A549 (cell line): ENCODE measurements at regions not wholly inside any gene's neighbourhood (a gene's known extent, or its start where the extent isn't known, plus 50 kb on each side); places are given as distances from the start of the nearest gene placed in this dataset.
A peak's percentile ranks its signal among the peaks of the same experiment; 100 is the strongest.

Experiments used
- ATAC-seq, 2 experiments: fragments of 200-7000 bp in 1 of 2; fragments of >200 bp in 1 of 2; cut with Nextera tagmentation in 1 of 2; cut with Tn5 transposase in 1 of 2; 3 replicates each; pipeline versions ENCODE4 v1.8.0 to v1.9.1; 2018 to 2020; ENCODE audit warnings: mild to moderate bottlenecking in 1 of 2, moderate library complexity in 1 of 2
- CTCF ChIA-PET: fragments of 300-600 bp; sonication (Branson Sonifier 250); formaldehyde crosslinking; extraction: SDS; loops from one replicate; lab custom pipeline; 2021; ENCODE audit warnings: antibody characterized with exemption, inconsistent platforms; lab: Yijun Ruan, JAX
- POLR2A ChIA-PET: fragments of 350-600 bp; formaldehyde crosslinking; extraction: SDS; loops from one replicate; lab custom pipeline; 2021; ENCODE audit warnings: antibody characterized with exemption, inconsistent platforms; lab: Yijun Ruan, JAX
- DNase-seq, 2 experiments: peaks; one replicate each; pipeline versions ENCODE4 v3.0.0 to v3.0.0-alpha.2; 2011 to 2016; ENCODE audit warnings: low read depth in 1 of 2, low spot score in 1 of 2
- FAIRE-seq: peaks from 2 replicates; lab custom pipeline; 2011; peaks lifted over from hg19 to GRCh38; lab: Jason Lieb, UNC
- H3K27ac ChIP-seq, 2 experiments: fragments of >200 bp; sonication (Bioruptor Twin); formaldehyde crosslinking; 3 replicates each; pipeline ENCODE4 v1.5.1; 2016 to 2017
- H3K4me1 ChIP-seq: fragments of >200 bp; sonication (Bioruptor Twin); formaldehyde crosslinking; 3 replicates; pipeline ENCODE4 v1.6.1; 2016
- H3K4me2 ChIP-seq: fragments of >200 bp; sonication (Bioruptor Twin); formaldehyde crosslinking; 3 replicates; pipeline ENCODE4 v1.6.1; 2016
- H3K4me3 ChIP-seq: fragments of >200 bp; sonication (Bioruptor Twin); formaldehyde crosslinking; 3 replicates; pipeline ENCODE4 v1.5.1; 2016
- H3K9me3 ChIP-seq: fragments of >200 bp; sonication (Bioruptor Twin); formaldehyde crosslinking; 3 replicates; pipeline ENCODE4 v1.6.1; 2016
- ATOH8 ChIP-seq: fragments of 250-450 bp; sonication (Bioruptor Pico); IDR thresholded peaks from 2 replicates; pipeline ENCODE4 v1.5.0; 2020; ENCODE audit warnings: low read depth, mild to moderate bottlenecking, moderate library complexity
- BCL3 ChIP-seq: fragments of >200 bp; sonication (Bioruptor Twin); formaldehyde crosslinking; IDR thresholded peaks from 3 replicates; pipeline ENCODE4 v1.6.1; 2016
- BHLHE40 ChIP-seq: IDR thresholded peaks from 2 replicates; pipeline ENCODE4 v1.6.1; 2012; ENCODE audit warnings: low read depth, low read length, inconsistent platforms
- EP300 ChIP-seq, 2 experiments: fragments of >200 bp; sonication (Bioruptor Twin); formaldehyde crosslinking; IDR thresholded peaks; 2 replicates in 1 of 2; 3 replicates in 1 of 2; pipeline ENCODE4 v1.6.1; 2016 to 2017
- HES2 ChIP-seq: fragments of >200 bp; sonication (Bioruptor Twin); formaldehyde crosslinking; IDR thresholded peaks from 2 replicates; pipeline ENCODE4 v1.6.1; 2016
- HOXB5 ChIP-seq: fragments of 250-450 bp; sonication (Bioruptor Pico); IDR thresholded peaks from 2 replicates; pipeline ENCODE4 v1.5.0; 2020; ENCODE audit warnings: mild to moderate bottlenecking, moderate library complexity
- JUNB ChIP-seq: fragments of >200 bp; sonication (Bioruptor Twin); formaldehyde crosslinking; IDR thresholded peaks from 2 replicates; pipeline ENCODE4 v1.6.1; 2016
- MAFK ChIP-seq: fragments of 450-650 bp; IDR thresholded peaks from 2 replicates; pipeline ENCODE4 v1.6.1; 2014; ENCODE audit not compliant: partially characterized antibody
- MAX ChIP-seq: IDR thresholded peaks from 2 replicates; pipeline ENCODE4 v1.6.1; 2012
- MYC ChIP-seq: IDR thresholded peaks from 2 replicates; pipeline ENCODE4 v1.6.1; 2012; ENCODE audit warnings: mild to moderate bottlenecking, inconsistent platforms, low read length, improper control_type of control experiment, borderline replicate concordance
- NPAS2 ChIP-seq: fragments of 250-450 bp; sonication (Bioruptor Pico); IDR thresholded peaks from 2 replicates; pipeline ENCODE4 v1.8.0; 2022; ENCODE audit warnings: mild to moderate bottlenecking, moderate library complexity, borderline replicate concordance
- PHF8 ChIP-seq: fragments of 200-600 bp; sonication (generic); IDR thresholded peaks from 2 replicates; pipeline ENCODE4 v1.6.1; 2016; ENCODE audit warnings: low read depth, mild to moderate bottlenecking, antibody characterized with exemption, moderate library complexity, borderline replicate concordance
- POLR2AphosphoS2 ChIP-seq: conservative IDR thresholded peaks from 2 replicates; pipeline ENCODE4 v1.6.1; 2012; ENCODE audit warnings: low read length, improper control_type of control experiment, inconsistent platforms
- RAD21 ChIP-seq, 2 experiments: fragments of >200 bp in 1 of 2; sonication (Bioruptor Twin) in 1 of 2; formaldehyde crosslinking in 1 of 2; IDR thresholded peaks in 1 of 2; conservative IDR thresholded peaks in 1 of 2; 2 replicates in 1 of 2; 3 replicates in 1 of 2; pipeline ENCODE4 v1.6.1; 2012 to 2018; ENCODE audit warnings: inconsistent platforms in 1 of 2
- RNF2 ChIP-seq: fragments of 200-600 bp; sonication (generic); IDR thresholded peaks from 2 replicates; pipeline ENCODE4 v1.6.1; 2016; ENCODE audit warnings: low read depth, mild to moderate bottlenecking, antibody characterized with exemption, moderate library complexity, borderline replicate concordance
- SMC3 ChIP-seq: fragments of >200 bp; sonication (Bioruptor Twin); formaldehyde crosslinking; IDR thresholded peaks from 3 replicates; pipeline ENCODE4 v1.6.1; 2018; ENCODE audit warnings: inconsistent platforms
- TP53 ChIP-seq: fragments of 250-450 bp; sonication (Bioruptor Pico); IDR thresholded peaks from 2 replicates; pipeline ENCODE4 v1.5.0; 2021; ENCODE audit warnings: mild to moderate bottlenecking, moderate library complexity
- ZSCAN20 ChIP-seq: fragments of 250-450 bp; sonication (Bioruptor Pico); IDR thresholded peaks from 2 replicates; pipeline ENCODE4 v1.8.0; 2022; ENCODE audit warnings: mild to moderate bottlenecking, moderate library complexity
- WGBS: methylation state at CpG from one replicate; pipeline ENCODE4 v1.1.6; 2017; ENCODE audit errors: missing lambda C conversion rate; 5-methylcytosine and 5-hydroxymethylcytosine counted together
- TF ChIP-seq, protein P1 (sequence below): fragments of 450-650 bp; IDR thresholded peaks from 2 replicates; pipeline ENCODE4 v1.6.1; 2014; ENCODE audit warnings: antibody characterized with exemption
- TF ChIP-seq, protein P2 (sequence below): IDR thresholded peaks from 2 replicates; pipeline ENCODE4 v1.6.1; 2012
- TF ChIP-seq, protein P3 (sequence below): fragments of 200-600 bp; sonication (generic); IDR thresholded peaks from 2 replicates; pipeline ENCODE4 v1.6.1; 2016; ENCODE audit warnings: antibody characterized with exemption, mild to moderate bottlenecking, moderate library complexity

DNA sequence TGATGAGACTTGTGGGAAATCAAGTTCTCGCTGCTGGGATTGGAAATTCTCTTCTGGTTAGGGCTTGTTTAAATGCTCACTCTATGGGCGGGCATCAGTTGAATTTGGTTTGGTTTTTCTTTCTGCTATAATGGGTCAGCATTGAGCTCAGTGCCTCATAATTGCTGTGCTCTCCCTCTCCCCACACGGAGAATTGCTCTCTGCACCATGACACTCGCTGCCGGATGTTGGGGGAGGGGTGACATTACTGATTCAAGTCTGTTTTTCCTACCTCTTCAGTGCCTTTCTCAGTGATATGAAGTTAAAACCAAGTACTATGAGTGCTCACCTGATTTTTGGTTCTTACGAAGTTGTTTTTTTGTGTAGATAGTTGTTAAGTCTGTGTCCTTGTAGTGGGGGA lies 599.6 kb downstream of the EPM2A start:
- DNase-seq (no peak), ATAC-seq (no peak), FAIRE-seq (no peak)
- TF ChIP-seq, protein P1, sequence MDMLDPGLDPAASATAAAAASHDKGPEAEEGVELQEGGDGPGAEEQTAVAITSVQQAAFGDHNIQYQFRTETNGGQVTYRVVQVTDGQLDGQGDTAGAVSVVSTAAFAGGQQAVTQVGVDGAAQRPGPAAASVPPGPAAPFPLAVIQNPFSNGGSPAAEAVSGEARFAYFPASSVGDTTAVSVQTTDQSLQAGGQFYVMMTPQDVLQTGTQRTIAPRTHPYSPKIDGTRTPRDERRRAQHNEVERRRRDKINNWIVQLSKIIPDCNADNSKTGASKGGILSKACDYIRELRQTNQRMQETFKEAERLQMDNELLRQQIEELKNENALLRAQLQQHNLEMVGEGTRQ = no peak
- no peak for TF ChIP-seq BHLHE40
- no peak for TF ChIP-seq RNF2
- TF ChIP-seq POLR2AphosphoS2 = no peak
- no peak for TF ChIP-seq MAFK
- no peak for TF ChIP-seq SMC3
- ChIA-PET POLR2A (no interaction called here), CTCF (no interaction called here)
- Histone ChIP-seq H3K4me2 (no peak overlapping the region), H3K27ac (no peak overlapping the region), H3K4me1 (no peaks in the 10 kb centered on the region), H3K4me3 (no peak overlapping the region), H3K9me3 (no peaks in the 10 kb centered on the region)
- 72% methylated on average over 6 of the region's 6 CpGs for WGBS

- ATAC-seq = no peak
- no peak for FAIRE-seq
- CTCF ChIA-PET = no interaction called here
These were observed 597.9 kb downstream of the EPM2A start for GRCh38 chr6:145137425-145137824.

DNA sequence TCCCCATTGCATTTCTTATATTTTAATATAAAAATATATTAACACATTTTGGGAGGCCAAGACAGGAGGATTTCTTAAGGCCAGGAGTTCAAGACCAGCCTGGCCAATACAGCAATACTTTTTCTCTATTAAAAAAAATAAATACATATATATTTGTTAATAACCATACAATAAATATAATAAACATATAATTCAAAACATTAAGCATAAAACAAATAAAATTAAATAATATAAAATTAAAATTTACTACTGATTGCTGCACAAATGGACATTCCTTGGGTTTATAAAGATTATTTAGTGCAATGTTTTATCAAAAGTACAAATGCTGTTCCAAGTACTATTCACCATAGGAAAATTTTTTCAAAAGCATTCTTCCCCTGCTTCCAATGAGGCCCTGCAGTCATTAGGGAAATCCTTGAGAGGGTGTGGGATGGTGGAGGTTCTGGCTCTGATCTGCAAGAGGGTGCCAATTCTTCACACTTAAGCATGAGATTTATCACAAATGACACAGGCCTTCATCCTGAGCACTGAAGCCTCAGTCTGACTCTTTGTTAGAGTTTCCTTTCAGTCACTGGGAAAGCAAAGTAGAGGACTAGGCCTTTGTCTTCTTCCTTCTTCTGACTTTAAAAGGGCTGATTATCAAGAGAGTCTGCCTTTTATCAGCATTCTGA lies 596.7 kb downstream of the EPM2A start:
- POLR2A ChIA-PET = no interaction called here
- H3K4me2 ChIP-seq = no peak overlapping the region
- no peak for DNase-seq
- no peak for ATAC-seq
- CTCF ChIA-PET = no interaction called here
- H3K4me3 ChIP-seq = no peak overlapping the region
- H3K27ac ChIP-seq = no peak overlapping the region
- H3K9me3 ChIP-seq = no peaks in the 10 kb centered on the region
- no peaks in the 10 kb centered on the region for H3K4me1 ChIP-seq
- FAIRE-seq = no peak
- TF ChIP-seq MYC (no peak), HOXB5 (no peak), HES2 (no peak), MAX (no peak), ZSCAN20 (no peak), NPAS2 (no peak), BCL3 (no peak), TP53 (CRISPR knock-in tag) (no peak), PHF8 (no peak), EP300 (IDR thresholded peaks at IDR 0.05) (no peak)
- TF ChIP-seq, protein P2, sequence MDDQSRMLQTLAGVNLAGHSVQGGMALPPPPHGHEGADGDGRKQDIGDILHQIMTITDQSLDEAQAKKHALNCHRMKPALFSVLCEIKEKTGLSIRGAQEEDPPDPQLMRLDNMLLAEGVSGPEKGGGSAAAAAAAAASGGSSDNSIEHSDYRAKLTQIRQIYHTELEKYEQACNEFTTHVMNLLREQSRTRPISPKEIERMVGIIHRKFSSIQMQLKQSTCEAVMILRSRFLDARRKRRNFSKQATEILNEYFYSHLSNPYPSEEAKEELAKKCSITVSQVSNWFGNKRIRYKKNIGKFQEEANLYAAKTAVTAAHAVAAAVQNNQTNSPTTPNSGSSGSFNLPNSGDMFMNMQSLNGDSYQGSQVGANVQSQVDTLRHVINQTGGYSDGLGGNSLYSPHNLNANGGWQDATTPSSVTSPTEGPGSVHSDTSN = no peak
- TF ChIP-seq, protein P3, sequence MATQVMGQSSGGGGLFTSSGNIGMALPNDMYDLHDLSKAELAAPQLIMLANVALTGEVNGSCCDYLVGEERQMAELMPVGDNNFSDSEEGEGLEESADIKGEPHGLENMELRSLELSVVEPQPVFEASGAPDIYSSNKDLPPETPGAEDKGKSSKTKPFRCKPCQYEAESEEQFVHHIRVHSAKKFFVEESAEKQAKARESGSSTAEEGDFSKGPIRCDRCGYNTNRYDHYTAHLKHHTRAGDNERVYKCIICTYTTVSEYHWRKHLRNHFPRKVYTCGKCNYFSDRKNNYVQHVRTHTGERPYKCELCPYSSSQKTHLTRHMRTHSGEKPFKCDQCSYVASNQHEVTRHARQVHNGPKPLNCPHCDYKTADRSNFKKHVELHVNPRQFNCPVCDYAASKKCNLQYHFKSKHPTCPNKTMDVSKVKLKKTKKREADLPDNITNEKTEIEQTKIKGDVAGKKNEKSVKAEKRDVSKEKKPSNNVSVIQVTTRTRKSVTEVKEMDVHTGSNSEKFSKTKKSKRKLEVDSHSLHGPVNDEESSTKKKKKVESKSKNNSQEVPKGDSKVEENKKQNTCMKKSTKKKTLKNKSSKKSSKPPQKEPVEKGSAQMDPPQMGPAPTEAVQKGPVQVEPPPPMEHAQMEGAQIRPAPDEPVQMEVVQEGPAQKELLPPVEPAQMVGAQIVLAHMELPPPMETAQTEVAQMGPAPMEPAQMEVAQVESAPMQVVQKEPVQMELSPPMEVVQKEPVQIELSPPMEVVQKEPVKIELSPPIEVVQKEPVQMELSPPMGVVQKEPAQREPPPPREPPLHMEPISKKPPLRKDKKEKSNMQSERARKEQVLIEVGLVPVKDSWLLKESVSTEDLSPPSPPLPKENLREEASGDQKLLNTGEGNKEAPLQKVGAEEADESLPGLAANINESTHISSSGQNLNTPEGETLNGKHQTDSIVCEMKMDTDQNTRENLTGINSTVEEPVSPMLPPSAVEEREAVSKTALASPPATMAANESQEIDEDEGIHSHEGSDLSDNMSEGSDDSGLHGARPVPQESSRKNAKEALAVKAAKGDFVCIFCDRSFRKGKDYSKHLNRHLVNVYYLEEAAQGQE = no peak
- TF ChIP-seq, protein P1 = no peak

More at GRCh38 chr6:145137425-145137824, 597.9 kb downstream of the EPM2A start:
- 11% methylated on average over 1 of the region's 1 CpG for WGBS
- Histone ChIP-seq H3K27ac (no peak overlapping the region), H3K9me3 (no peaks in the 10 kb centered on the region), H3K4me2 (no peak overlapping the region), H3K4me3 (no peak overlapping the region), H3K4me1 (no peaks in the 10 kb centered on the region)
- TF ChIP-seq TP53 (CRISPR knock-in tag) (no peak), RAD21 (conservative IDR thresholded peaks at IDR 0.05 in 1 of 2, IDR thresholded peaks at IDR 0.05 in 1 of 2) (peak; percentile 43 to 47), ATOH8 (no peak), HES2 (no peak), JUNB (no peak), MAFK (no peak), SMC3 (0 out of 3 replicates have a peak, but pooled peaks have one; percentile 16)
- POLR2A ChIA-PET = no interaction called here
- peak in 1 of 2 experiments; percentile 8 for DNase-seq
